Activated gamma-delta T cell treated with Interleukin-2 at 50 U/mL for 16 hours (primary cell): ENCODE measurements at regions not wholly inside any gene's neighbourhood (a gene's known extent, or its start where the extent isn't known, plus 50 kb on each side); places are given as distances from the start of the nearest gene placed in this dataset.
"Not testable (repeated sequence)": the region's sequence is repeated elsewhere in the genome, so short reads cannot be mapped to it uniquely, and the experiment has no call there.

Experiments
- DNase-seq: peaks from one replicate; pipeline ENCODE4 v3.0.0-alpha.2; 2020

DNA sequence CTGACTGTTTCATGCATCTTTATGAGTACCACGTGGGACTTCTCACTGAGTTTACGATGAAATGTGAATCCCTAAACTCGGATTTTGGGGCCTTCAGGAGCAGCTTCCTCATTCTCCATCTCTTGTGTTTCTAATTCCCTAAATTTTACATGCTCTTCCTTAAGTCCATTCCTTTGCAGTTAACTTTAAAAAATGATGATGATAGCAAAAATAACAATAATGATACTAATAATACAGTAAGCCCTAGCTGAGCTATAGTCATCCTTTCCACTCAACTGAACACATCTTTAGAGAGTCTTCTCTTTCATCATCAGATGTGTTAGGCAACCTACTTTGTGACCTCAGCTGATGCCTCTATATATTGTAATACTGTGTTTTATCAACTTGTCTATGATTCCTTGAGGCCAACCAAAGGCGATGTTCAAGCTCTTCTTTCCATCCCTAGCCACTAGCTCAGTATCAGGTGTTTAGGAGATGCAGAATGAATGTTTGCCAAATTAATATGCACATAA is 1196.4 kb downstream of the VRK1 start:
- no peak for DNase-seq

DNA sequence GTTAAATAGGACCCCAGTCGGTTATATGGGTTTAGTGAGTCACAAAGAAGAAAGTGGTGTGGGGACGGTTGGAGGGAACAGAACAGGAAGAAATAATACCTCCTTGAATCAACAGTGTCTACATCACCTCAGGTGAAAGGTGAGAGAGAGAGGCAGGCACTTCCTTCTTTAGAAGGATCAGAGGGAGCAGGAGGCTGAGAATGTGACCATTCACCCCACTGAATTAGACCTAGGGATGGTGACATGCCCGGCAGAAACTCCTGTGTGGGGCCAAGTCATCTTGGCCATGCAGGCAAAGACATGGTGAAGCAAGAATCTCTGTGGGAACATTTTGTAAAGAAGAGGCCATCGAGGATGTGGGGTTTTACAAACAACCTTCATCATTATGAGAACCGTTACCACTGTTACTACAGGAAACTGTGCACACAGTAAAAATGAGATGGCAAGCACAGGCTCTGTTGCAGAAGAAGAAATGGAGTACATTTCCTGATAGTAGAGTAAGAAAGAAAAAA is 1196.9 kb downstream of the VRK1 start:
- DNase-seq, result no peak

DNA sequence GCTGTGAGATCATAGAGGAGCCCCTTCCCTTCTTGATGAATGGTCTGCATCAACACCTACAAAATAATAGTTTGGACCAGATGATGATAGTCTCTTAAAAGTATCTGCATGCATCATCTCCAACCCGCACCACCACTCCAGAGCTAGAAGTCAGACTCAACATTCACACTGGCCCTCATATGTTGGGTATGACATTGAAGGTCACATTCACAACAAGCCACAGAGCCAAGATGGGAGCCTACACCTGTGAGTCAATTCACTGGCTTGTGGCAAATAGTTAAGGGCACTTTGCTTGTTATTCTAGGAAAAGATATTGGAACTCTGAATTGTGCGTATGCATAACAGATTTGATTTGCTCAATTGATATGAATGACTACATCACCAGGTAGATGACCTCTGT is 1197.9 kb downstream of the VRK1 start:
- no peak for DNase-seq

DNA sequence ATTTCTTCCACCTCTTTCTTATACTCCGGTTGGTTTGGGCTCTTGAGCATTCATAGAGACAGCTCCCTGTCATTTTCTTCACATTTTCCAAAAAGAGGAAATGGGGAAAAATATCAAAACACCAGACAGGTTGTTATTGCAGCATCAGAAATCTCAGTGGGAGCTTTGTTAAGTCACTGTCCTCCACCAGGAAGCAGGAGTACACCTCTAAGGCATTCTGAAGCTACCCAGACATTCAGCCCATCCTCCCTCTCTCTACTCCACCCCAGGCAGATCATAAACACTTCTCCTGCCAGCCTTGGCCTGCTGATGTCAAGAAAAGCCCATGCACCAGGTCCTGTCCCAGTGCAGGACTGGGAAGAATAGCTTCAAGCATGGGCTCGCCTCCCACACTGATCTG is 1198.3 kb downstream of the VRK1 start:
- DNase-seq, result no peak

DNA sequence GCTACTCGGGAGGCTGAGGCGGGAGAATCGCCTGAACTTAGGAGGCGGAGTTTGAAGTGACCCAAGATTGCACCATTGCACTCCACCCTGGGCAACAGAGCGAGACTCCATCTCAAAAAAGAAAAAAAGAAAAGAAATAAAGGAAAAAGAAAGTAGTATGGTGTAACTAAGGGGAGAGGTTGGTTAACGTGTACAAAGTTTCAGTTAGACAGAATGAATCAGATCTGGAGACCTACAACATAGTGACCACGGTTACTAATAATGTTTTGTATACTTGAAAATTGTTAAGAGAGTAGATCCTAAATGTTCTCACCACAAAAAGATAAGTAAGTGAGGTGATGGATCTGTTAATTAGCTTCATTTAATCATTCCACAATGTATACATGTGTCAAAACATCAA is 1208.8 kb downstream of the VRK1 start:
- no peak for DNase-seq

DNA sequence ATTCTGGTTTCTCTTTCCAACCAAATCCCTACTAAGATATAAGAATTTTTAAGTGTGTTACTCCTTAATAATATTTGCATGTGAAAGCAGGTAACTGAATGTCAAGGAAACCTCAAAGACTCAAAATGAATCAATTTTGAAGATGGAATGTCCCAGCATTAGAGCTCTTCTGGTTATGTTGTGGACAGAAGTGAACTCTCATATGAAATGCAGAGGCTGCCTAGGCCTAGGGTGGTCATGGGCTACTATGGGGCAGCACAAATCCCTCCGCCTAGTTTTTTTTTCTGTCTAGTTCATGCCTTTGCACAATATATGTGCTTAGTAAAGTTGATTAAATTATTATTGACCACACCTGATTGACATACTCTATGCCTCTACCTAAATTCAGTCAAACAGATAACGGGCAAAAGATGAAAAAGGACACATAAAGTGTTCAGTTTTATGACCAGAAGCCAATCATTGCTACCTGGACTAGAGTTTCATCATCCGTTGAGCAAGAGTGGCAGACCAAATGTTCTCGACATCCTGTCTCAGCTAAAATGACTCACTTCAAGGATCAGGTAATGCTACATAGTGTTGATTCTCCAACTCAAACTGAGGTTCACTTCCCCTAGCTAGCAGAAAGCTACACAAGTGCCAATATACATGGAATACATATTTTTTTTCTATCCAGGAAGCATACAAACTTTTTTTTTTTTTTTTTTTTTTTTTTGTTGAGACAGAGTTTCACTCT is 1211.4 kb downstream of the VRK1 start:
- DNase-seq, result no peak

DNA sequence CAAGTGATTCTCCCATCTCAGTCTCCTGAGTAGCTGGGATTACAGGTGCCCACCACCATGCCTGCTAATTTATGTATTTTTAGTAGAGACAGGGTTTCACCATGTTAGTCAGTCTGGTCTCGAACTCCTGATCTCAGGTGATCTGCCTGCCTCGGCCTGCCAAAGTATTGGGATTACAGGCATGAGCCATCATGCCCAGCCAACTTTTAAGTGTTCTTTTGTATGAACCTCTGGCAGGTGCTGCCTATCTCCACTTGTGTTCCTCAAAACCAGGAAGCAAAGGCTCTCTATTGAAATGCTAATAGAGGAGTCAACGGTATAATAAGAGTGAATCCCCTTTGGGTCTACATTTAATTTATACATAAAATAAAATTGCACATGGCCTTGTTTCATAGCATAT is 1212.0 kb downstream of the VRK1 start:
- DNase-seq, result not testable (repeated sequence)

GRCh38 chr14:98010784-98011183 is 1213.6 kb downstream of the VRK1 start:
- DNase-seq, result no peak

DNA sequence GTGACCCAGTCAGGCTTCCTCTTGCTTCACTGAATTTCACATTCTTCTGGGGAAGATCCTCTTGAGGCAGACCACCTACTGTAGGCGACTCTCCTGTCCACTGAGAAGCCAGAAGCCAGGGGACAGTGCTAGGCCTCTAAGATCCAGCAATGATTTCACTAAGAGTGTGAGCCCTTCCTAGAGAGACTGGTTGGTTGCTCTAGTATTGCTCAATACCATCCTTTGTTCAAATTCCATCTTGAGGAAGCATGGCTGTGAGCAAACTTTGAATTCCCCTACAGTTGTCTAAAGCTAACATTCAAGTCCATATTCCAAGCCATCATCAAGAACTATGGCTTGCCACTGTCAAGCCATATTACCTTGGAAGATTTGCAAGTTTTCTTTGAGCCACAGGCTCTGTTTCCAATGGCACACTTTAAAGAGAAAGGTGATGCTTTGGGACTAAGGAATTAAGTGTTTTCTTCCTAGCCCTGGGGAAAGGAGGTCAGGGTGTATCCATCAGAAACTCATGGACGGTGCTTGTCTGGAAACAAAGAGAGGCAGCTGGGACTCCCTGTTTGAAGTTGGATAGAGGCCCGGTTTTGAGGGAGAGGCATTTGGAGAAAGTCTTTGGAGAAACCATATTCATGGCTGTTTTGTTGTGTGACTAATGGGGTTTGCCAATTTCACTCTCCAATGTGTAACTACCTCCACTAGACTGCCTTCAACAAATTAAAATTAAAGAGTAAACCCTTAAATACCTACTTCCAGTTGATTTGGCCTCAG is 1217.9 kb downstream of the VRK1 start:
- DNase-seq, result no peak

DNA sequence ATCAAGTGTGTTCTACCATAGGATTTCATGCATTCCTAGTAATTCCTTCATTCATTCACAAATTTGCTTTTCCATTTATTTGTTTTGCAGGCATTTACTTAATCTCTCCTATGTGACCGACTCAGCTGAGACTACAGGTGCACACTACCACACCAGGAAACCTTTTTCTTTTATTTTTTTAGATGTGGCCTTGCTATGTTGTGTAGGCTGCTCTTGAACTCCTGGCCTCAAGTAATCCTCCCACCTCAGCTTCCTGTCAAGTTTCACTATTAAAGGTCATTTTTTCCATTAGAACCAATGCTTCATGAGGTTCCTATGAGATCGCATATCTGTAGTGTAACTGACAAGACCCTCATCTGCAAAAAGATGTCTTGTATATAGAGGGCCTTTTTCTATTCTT is 1218.7 kb downstream of the VRK1 start:
- no peak for DNase-seq

DNA sequence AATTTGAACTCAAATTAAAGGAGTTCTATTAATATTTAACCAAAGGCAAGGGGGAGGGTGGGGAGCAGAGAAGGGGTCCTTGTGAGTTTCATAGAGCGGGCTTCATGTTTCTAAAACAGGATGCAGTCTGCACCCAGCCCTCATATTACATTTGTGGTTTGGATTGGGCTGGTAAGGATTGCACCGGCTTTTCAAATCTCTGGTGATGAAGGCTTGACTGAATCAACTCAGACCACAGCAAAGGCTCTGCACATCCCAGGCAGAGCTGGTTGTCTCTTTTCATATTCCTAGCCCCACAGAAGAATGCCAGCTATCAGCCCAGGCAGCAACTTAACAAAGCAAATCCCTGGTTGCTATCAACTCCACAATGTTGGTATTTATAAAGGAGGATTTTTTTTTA is 1221.4 kb downstream of the VRK1 start:
- DNase-seq, result no peak

- DNase-seq, result no peak
Measured at GRCh38 chr14:98022541-98023520, 1225.6 kb downstream of the VRK1 start.

DNA sequence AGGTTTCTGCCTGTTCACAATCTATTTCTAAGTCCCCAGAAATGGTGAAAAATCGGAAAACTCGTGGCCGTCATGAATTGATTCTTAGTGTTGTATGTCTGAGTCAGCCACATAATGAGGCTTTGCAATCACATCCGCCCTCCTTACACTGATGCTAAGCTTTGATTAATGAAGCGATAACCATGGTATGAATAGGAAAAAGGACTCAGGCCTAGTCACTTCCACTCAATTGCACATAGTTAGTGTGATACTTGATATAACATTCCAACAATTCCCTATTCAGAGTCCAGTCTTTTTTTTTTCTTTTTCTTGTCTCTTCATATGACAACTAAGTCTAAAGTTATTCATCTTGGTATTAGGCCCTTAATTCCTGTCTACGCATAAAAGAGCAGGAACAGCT is 1231.0 kb downstream of the VRK1 start:
- no peak for DNase-seq

GRCh38 chr14:98035396-98035795 is 1236.6 kb downstream of the BCL11B start:
- DNase-seq, result no peak

- no peak for DNase-seq
Measured at GRCh38 chr14:98037831-98038230, 1234.2 kb downstream of the BCL11B start.

- no peak for DNase-seq
Measured at GRCh38 chr14:98056946-98057345, 1215.1 kb downstream of the BCL11B start.

- DNase-seq, result no peak
Measured at GRCh38 chr14:98059106-98059505, 1212.9 kb downstream of the BCL11B start.

DNA sequence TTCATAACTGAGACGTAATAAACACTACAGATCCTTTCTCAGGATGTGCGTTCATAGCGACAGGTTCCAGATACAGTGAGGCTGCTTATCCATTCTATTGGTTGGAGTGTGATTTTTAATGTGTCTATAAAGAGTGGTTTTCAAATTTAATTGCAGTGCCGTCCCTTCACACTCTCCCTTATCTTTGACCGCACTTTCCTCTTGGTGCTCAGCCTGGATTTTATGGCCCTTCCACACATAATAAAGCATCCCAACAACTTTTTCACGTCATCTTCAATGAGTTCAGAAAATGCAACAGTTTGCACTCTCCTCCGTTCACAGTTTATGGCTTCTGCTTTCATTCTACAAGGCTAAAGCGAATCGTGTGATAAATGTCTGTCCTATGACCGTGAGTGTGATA is 1209.9 kb downstream of the BCL11B start:
- DNase-seq, result no peak

GRCh38 chr14:98069712-98070171 is 1202.3 kb downstream of the BCL11B start:
- DNase-seq, result no peak

GRCh38 chr14:98070536-98070935 is 1201.5 kb downstream of the BCL11B start:
- DNase-seq, result no peak

DNA sequence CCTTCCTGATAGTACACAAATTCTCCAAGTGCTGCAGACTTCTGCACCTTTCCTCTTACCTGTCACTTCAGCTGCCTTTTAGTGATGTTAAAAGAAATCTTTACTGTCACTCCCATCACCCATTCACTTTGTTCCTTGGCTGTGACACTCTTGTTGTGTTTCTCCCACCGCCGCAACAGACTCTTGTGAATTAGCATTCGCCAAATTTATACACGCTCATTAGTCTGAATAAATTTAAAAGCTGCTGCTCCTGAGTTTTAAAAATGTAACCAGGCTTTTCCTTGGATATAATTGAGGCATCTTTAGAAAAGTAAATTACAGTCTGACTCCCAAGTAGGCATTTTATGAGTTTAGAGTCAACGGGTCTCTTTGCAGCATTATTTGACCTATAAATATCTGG is 1197.9 kb downstream of the BCL11B start:
- DNase-seq, result no peak

GRCh38 chr14:98077176-98077575 is 1194.8 kb downstream of the BCL11B start:
- no peak for DNase-seq

- DNase-seq, result no peak
Measured at GRCh38 chr14:98082833-98083232, 1189.2 kb downstream of the BCL11B start.
